Sciatic nerve (tissue), 2 donors: ENCODE measurements at regions not wholly inside any gene's neighbourhood (a gene's known extent, or its start where the extent isn't known, plus 50 kb on each side); places are given as distances from the start of the nearest gene placed in this dataset.

Source experiments
- ATAC-seq: fragments of 200-7000 bp; cut with Tn5 transposase; one replicate; pipeline ENCODE4 v1.9.1; 2020; ENCODE audit warnings: mild to moderate bottlenecking, moderate library complexity
- DNase-seq: peaks from one replicate; pipeline ENCODE4 v3.0.0-alpha.2; 2020; ENCODE audit warnings: low spot score
- intact Hi-C: fragments of 100-400 bp; cut with DNase I; formaldehyde crosslinking; loops from one replicate; pipeline ENCODE4 v1.14.2; 2022
- donor health status: DM: no; HTN: no; CAD: no.
- donor health status: DM: no; HTN: no; CAD: no.

GRCh38 chr18:5091741-5092140, 105.3 kb downstream of the AKAIN1 start:
- no peak for DNase-seq
- ATAC-seq = no peak
- intact Hi-C loops = no loop called here

- ATAC-seq (no peak), DNase-seq (no peak)
- intact Hi-C loops = no loop called here
These were observed 121.8 kb downstream of the AKAIN1 start for GRCh38 chr18:5075297-5075696.

DNA sequence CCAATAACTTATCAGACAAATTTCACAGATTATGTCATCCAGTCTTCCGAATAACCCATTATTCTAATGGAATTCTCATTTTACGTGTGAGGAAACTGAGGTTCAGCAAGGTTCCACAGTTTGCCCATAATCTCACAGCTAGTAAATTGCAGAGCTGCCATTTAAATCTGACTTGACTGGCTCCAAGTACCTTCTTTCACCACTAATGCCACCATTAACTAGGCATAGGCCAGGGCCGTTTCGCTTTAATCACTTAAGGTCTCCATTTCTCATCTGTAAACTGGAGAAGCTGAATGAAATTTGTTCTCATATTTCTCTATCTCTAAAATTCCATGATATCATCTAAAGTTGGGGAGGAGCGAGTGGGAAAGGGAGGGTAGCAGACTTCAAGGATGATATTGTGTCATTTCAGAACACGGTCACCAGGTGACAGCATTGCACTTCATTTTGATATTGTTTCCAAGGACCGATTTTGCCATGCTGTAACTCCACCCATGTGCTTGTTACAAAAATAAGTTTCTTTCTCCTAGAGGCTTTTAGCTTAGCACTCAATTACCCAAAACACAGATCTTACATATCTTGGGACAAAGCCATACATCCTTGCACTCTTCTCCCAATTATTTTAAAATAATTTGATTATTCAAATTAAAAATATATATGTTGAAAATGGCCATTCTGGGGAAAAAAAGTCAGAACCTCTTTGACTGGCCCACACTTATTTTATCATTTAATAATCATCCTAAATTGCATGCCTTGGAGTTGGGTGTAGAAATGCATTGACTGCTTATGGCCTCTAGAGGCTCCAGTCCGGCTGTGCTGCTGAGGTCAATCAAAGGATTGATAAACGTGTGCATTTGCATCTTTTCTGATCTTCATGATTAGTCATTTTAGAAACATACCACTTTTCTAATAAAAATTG, 123.8 kb downstream of the AKAIN1 start:
- no peak for ATAC-seq
- no peak for DNase-seq
- intact Hi-C loops = no loop called here

- intact Hi-C loops = no loop called here
- DNase-seq = no peak
- ATAC-seq = no peak
These were observed 128.2 kb downstream of the AKAIN1 start for GRCh38 chr18:5068851-5069250.

DNA sequence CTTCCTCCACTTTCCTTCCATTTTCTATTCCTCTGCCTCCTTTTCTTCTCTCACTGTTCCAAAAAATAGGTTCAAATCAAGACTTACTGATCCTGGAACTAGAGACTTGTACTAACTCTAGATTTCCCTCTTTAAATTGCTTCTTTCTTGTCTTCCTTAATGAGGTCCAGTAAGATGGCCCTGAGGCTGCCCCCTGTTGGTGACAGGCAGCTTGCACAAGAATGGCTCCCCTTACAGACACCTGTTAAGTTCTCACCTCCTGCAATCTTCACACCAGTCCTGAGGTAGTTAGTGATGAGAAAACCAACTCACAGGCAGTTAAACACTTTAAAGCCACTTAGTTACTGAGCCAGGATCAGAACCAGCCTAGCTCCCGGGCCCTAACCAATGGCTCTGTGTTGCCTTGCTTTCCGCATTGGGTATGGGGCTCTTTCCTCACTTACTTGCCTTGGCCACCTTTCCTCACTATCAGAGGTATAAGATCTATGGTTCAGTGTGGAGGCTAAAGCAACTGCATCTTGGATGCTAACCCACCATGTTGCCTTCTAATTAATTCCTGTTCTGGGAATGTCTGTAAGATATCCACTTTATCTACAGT, 130.6 kb downstream of the AKAIN1 start:
- ATAC-seq (no peak), DNase-seq (no peak)
- intact Hi-C loops = no loop called here

DNA sequence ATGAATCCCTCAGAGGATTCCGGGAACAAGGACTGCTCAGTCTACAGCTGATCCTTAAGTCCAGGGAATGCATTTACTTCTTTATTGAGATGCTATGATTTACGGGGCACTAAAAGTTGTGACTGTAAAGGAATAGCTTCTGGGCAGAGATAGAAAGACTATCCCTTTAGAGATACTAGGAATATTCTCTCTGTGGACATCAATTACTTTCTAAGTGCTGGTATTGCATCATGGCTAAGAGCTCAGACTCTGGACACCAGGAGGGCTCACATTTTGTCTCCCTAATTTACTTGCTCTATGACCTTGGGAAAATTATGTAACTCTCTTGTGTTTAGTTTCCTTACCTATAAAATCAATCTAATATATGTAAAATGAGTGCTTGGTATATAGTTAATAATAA, 131.4 kb downstream of the AKAIN1 start:
- intact Hi-C loops = no loop called here
- ATAC-seq (no peak), DNase-seq (no peak)

- DNase-seq (no peak), ATAC-seq (no peak)
- intact Hi-C loops = no loop called here
These were observed 132.2 kb downstream of the AKAIN1 start for GRCh38 chr18:5064841-5065370.

GRCh38 chr18:5061785-5062184, 135.3 kb downstream of the AKAIN1 start:
- intact Hi-C loops = no loop called here
- no peak for ATAC-seq

GRCh38 chr18:5060543-5060942, 136.5 kb downstream of the AKAIN1 start:
- DNase-seq = no peak
- intact Hi-C loops = no loop called here
- no peak for ATAC-seq

More at GRCh38 chr18:5061785-5062184, 135.3 kb downstream of the AKAIN1 start:
- DNase-seq = no peak

- ATAC-seq = no peak
- intact Hi-C loops = no loop called here
These were observed 137.4 kb downstream of the AKAIN1 start for GRCh38 chr18:5059696-5060032.

GRCh38 chr18:5058768-5059695, 138.0 kb downstream of the AKAIN1 start:
- intact Hi-C loops = no loop called here
- ATAC-seq (peak; percentile 36), DNase-seq (no peak)

More at GRCh38 chr18:5059696-5060032, 137.4 kb downstream of the AKAIN1 start:
- DNase-seq = no peak

DNA sequence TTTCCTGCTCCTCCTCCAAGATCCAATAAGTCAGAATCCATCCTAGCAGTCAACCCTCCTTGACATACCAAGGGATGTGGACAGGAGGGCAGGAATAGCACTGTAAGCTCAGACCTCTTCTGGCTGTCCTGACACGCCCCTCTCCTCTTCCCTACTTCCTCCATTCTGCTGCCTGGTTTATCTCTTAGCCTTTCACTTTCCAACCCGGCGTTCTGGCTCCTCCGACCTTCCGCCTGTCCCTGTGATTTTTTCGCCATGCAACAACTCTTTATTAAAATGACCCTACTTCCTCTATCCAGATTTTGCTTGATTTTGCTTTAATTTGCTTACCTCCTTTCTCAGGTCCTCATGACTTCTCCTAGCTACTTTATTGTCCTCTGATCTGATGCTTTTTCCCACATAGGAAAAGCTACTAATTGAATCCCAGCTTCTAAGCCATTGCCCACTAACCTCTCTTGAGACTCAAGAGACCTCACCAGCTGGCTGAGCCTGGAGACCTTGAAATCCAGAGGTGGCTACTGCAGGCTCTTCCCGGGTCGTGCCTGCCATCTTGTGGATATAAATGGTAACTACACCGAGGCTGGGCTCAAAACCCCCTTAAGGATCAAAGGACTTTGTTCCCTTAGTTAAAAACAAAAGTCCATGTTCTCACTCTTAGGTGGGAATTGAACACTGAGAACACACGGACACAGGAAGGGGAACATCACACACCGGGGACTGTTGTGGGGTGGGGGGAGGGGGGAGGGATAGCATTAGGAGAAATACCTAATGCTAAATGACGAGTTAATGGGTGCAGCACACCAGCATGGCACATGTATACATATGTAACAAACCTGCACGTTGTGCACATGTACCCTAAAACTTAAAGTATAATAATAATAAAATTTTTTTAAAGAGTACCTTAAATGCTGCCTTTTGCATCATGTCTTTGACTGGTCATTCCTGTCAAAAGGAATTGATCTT, 139.4 kb downstream of the AKAIN1 start:
- intact Hi-C loops = no loop called here
- peak; percentile 62 for DNase-seq
- ATAC-seq = peak; percentile 67

GRCh38 chr18:5052491-5052890, 144.6 kb downstream of the AKAIN1 start:
- DNase-seq (no peak), ATAC-seq (no peak)
- intact Hi-C loops = no loop called here

DNA sequence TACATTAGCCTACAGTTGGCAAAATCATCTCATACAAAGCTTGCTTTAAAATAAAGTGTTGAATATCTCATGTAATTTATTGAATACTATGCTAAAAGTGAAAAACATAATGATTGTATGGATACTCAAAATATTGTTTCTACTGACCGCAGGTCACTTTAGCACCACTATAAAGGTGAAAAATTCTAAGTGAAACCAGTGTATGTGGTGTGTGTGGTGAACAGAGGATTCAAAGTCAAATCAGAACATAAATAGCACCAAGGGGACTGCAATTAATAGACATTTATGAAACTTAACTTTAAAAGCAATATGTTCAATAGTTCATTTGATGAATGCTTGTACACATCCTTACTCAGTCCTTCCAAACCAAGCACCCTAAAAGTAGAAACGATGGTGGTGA, 145.8 kb downstream of the AKAIN1 start:
- no peak for ATAC-seq
- intact Hi-C loops = no loop called here

DNA sequence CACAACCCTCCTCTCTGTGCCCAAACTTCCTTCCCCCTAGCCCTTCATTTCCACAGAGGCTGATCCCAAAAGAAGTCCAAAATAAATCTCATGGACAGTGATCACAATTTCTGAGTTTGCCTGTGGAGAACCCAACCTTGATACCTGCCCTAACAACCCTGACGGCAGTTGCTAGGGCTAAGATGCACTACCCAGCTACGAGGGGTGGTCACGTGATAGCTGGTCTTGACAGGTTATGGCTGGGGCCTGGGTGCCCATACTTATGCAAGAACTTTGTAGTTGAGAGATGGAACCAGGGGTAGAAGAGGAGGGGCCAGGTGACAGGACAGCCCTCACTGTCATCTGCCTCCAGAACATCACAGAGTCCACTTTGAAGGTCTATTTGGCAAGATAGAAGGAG, 147.9 kb downstream of the AKAIN1 start:
- intact Hi-C loops = no loop called here
- ATAC-seq (no peak), DNase-seq (no peak)

More for the DNA sequence above, 145.8 kb downstream of the AKAIN1 start:
- no peak for DNase-seq

- ATAC-seq = no peak
- intact Hi-C loops = no loop called here
- DNase-seq = no peak
These were observed 156.6 kb downstream of the AKAIN1 start for GRCh38 chr18:5040476-5040875.

DNA sequence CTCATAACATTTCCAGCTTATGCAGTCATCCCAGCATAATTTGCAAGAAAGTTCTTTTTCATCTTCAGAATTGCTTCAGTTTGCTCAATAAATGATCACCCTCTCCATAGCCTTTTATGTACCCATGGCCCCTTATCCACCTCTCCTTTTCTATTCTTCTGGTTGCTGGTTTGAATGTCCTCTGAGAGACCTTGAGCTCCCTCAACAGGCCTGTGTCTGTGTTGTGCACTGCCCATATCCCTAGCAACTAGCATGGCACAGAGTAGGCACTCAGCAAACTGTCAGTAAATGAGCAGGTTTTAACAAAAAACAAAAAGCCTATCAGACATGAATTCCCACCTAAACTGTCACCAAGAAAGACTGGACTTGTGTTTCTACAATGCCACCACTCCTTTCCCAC, 160.5 kb downstream of the AKAIN1 start:
- no peak for ATAC-seq
- no peak for DNase-seq
- intact Hi-C loops = no loop called here

DNA sequence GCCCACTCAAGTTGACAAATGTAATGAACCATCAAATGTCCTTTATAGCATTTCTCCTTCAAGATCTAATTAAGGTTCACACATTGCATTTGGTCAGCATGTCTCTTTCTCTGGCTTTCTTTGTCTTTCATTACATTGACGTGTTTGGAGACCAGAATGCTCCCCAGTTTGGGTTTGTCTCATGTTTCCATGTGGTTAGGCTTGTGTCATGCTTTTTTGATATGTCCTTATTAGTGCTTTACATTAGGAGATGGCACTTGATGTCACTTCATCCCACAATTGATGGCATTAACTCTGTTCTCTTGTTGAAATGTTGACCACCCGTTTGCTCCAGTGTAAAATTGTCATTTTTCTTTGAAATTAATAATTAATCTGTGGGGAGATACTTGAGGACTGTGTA, 165.8 kb downstream of the AKAIN1 start:
- no peak for ATAC-seq
- no peak for DNase-seq
- intact Hi-C loops = no loop called here
